HEK293 (cell line): ENCODE measurements at regions not wholly inside any gene's neighbourhood (a gene's known extent, or its start where the extent isn't known, plus 50 kb on each side); places are given as distances from the start of the nearest gene placed in this dataset.

Source experiments
- CTCF ChIA-PET: fragments of 350-600 bp; formaldehyde crosslinking; extraction: SDS; loops from one replicate; lab custom pipeline; 2021; ENCODE audit warnings: antibody characterized with exemption; lab: Yijun Ruan, JAX
- POLR2A ChIA-PET: fragments of 300-600 bp; formaldehyde crosslinking; extraction: SDS; loops from one replicate; lab custom pipeline; 2020; ENCODE audit warnings: antibody characterized with exemption, inconsistent platforms; lab: Yijun Ruan, JAX
- H3K27ac ChIP-seq: fragments of 200-500 bp; sonication (Bioruptor generic); 2 replicates; pipeline ENCODE4 v1.5.1; 2014; ENCODE audit warnings: low read depth, low read length, control low read depth, inconsistent platforms; ENCODE audit errors: extremely low read depth
- H3K36me3 ChIP-seq, 2 experiments: fragments of 200-500 bp in 1 of 2; sonication (Bioruptor generic) in 1 of 2; 1 replicate in 1 of 2; 2 replicates in 1 of 2; pipeline ENCODE4 v1.5.1; 2014 to 2017; ENCODE audit warnings: inconsistent platforms in 2 of 2, low read length in 2 of 2; ENCODE audit not compliant: control insufficient read depth in 2 of 2, insufficient read depth in 1 of 2
- H3K4me1 ChIP-seq: fragments of 200-500 bp; sonication (Bioruptor generic); 2 replicates; pipeline ENCODE4 v1.5.1; 2014; ENCODE audit warnings: mild to moderate bottlenecking, low read length, inconsistent platforms; ENCODE audit not compliant: control insufficient read depth, insufficient read depth
- H3K4me3 ChIP-seq: 2 replicates; pipeline ENCODE4 v1.5.1; 2011; ENCODE audit warnings: low read depth, mild to moderate bottlenecking, control low read depth, low read length, moderate library complexity
- H3K9me3 ChIP-seq: fragments of 200-500 bp; sonication (Bioruptor generic); 2 replicates; pipeline ENCODE4 v1.5.1; 2014; ENCODE audit warnings: low read depth, low read length, inconsistent platforms; ENCODE audit not compliant: control insufficient read depth, insufficient read depth
- KLF1 ChIP-seq: fragments of 450-650 bp; formaldehyde crosslinking; IDR thresholded peaks from 2 replicates; pipeline ENCODE4 v1.5.1; 2016; ENCODE audit warnings: missing biosample characterization, missing genetic modification characterization
- MEIS1 ChIP-seq: sonication (generic); formaldehyde crosslinking; IDR thresholded peaks from 2 replicates; pipeline ENCODE4 v1.8.1; 2022; ENCODE audit warnings: missing genetic modification reagents, mild to moderate bottlenecking, borderline replicate concordance
- OVOL3 ChIP-seq: fragments of 450-650 bp; formaldehyde crosslinking; IDR thresholded peaks from 2 replicates; pipeline ENCODE4 v1.5.1; 2016; ENCODE audit warnings: missing biosample characterization, missing genetic modification characterization
- RBAK ChIP-seq: fragments of 450-650 bp; formaldehyde crosslinking; IDR thresholded peaks from 2 replicates; pipeline ENCODE4 v1.5.1; 2016; ENCODE audit warnings: missing biosample characterization, missing genetic modification characterization
- WT1 ChIP-seq: fragments of 450-650 bp; formaldehyde crosslinking; IDR thresholded peaks from 2 replicates; pipeline ENCODE4 v1.5.1; 2016; ENCODE audit warnings: missing biosample characterization, missing genetic modification characterization
- YY1 ChIP-seq: fragments of 450-650 bp; formaldehyde crosslinking; IDR thresholded peaks from 2 replicates; pipeline ENCODE4 v1.5.1; 2018; ENCODE audit warnings: missing biosample characterization, missing genetic modification characterization
- ZBTB7A ChIP-seq: fragments of 450-650 bp; formaldehyde crosslinking; IDR thresholded peaks from 2 replicates; pipeline ENCODE4 v1.5.1; 2016; ENCODE audit warnings: low read depth, missing biosample characterization, missing genetic modification characterization
- ZBTB8A ChIP-seq: fragments of 450-650 bp; formaldehyde crosslinking; IDR thresholded peaks from 2 replicates; pipeline ENCODE4 v1.5.1; 2016; ENCODE audit warnings: missing biosample characterization, missing genetic modification characterization
- ZFP3 ChIP-seq: fragments of 450-650 bp; formaldehyde crosslinking; IDR thresholded peaks from 2 replicates; pipeline ENCODE4 v1.5.1; 2016; ENCODE audit warnings: low read depth, missing biosample characterization, missing genetic modification characterization
- ZNF10 ChIP-seq: fragments of 450-650 bp; formaldehyde crosslinking; IDR thresholded peaks from 2 replicates; pipeline ENCODE4 v1.5.1; 2017; ENCODE audit warnings: missing biosample characterization, missing genetic modification characterization
- ZNF132 ChIP-seq: fragments of 450-650 bp; formaldehyde crosslinking; IDR thresholded peaks from 2 replicates; pipeline ENCODE4 v1.5.1; 2017; ENCODE audit warnings: missing biosample characterization, missing genetic modification characterization, borderline replicate concordance
- ZNF202 ChIP-seq: fragments of 450-650 bp; formaldehyde crosslinking; IDR thresholded peaks from 2 replicates; pipeline ENCODE4 v1.5.1; 2016; ENCODE audit warnings: missing biosample characterization, missing genetic modification characterization, borderline replicate concordance
- ZNF221 ChIP-seq: fragments of 450-650 bp; formaldehyde crosslinking; IDR thresholded peaks from 2 replicates; pipeline ENCODE4 v1.5.1; 2017; ENCODE audit warnings: missing biosample characterization, missing genetic modification characterization, borderline replicate concordance
- ZNF394 ChIP-seq: fragments of 450-650 bp; formaldehyde crosslinking; IDR thresholded peaks from 2 replicates; pipeline ENCODE4 v1.5.1; 2016; ENCODE audit warnings: missing biosample characterization, missing genetic modification characterization, mild to moderate bottlenecking, moderate library complexity, borderline replicate concordance
- ZNF416 ChIP-seq: fragments of 450-650 bp; formaldehyde crosslinking; IDR thresholded peaks from 2 replicates; pipeline ENCODE4 v1.5.1; 2016; ENCODE audit warnings: missing biosample characterization, missing genetic modification characterization
- ZNF548 ChIP-seq: fragments of 450-650 bp; formaldehyde crosslinking; IDR thresholded peaks from 2 replicates; pipeline ENCODE4 v1.5.1; 2016; ENCODE audit warnings: missing biosample characterization, missing genetic modification characterization
- ZNF555 ChIP-seq: fragments of 450-650 bp; formaldehyde crosslinking; conservative IDR thresholded peaks from 2 replicates; pipeline ENCODE4 v1.5.1; 2017; ENCODE audit warnings: missing biosample characterization, mild to moderate bottlenecking, missing genetic modification characterization, inconsistent platforms
- ZNF571 ChIP-seq: fragments of 450-650 bp; formaldehyde crosslinking; IDR thresholded peaks from 2 replicates; pipeline ENCODE4 v1.5.0; 2017; ENCODE audit warnings: missing biosample characterization, missing genetic modification characterization
- ZNF610 ChIP-seq: fragments of 450-650 bp; formaldehyde crosslinking; IDR thresholded peaks from 2 replicates; pipeline ENCODE4 v1.5.1; 2016; ENCODE audit warnings: missing biosample characterization, missing genetic modification characterization, borderline replicate concordance
- ZNF670 ChIP-seq: fragments of 450-650 bp; formaldehyde crosslinking; IDR thresholded peaks from 2 replicates; pipeline ENCODE4 v1.5.1; 2016; ENCODE audit warnings: missing biosample characterization, missing genetic modification characterization, low read depth
- ZNF830 ChIP-seq: fragments of 450-650 bp; IDR thresholded peaks from 2 replicates; pipeline ENCODE4 v1.5.0; 2018; ENCODE audit warnings: missing biosample characterization, missing genetic modification characterization, low read depth, mild to moderate bottlenecking, moderate library complexity
- TF ChIP-seq, protein P1 (sequence below): fragments of 450-650 bp; formaldehyde crosslinking; IDR thresholded peaks from 2 replicates; pipeline ENCODE4 v1.5.1; 2017; ENCODE audit warnings: missing biosample characterization, missing genetic modification characterization
- TF ChIP-seq, protein P2 (sequence below): fragments of 450-650 bp; formaldehyde crosslinking; IDR thresholded peaks from 2 replicates; pipeline ENCODE4 v1.5.1; 2017; ENCODE audit warnings: missing biosample characterization, missing genetic modification characterization
- TF ChIP-seq, protein P3 (sequence below): fragments of 450-650 bp; formaldehyde crosslinking; IDR thresholded peaks from 2 replicates; pipeline ENCODE4 v1.5.0; 2017; ENCODE audit warnings: missing biosample characterization, missing genetic modification characterization, borderline replicate concordance
- TF ChIP-seq, protein P4 (sequence below): sonication (generic); formaldehyde crosslinking; IDR thresholded peaks from 2 replicates; pipeline ENCODE4 v1.8.1; 2022; ENCODE audit warnings: mild to moderate bottlenecking, moderate library complexity, missing genetic modification reagents
- TF ChIP-seq, protein P5 (sequence below): fragments of 450-650 bp; formaldehyde crosslinking; IDR thresholded peaks from 2 replicates; pipeline ENCODE4 v1.5.1; 2016; ENCODE audit warnings: missing biosample characterization, missing genetic modification characterization
- TF ChIP-seq, protein P6 (sequence below): fragments of 450-650 bp; formaldehyde crosslinking; IDR thresholded peaks from 2 replicates; pipeline ENCODE4 v1.5.1; 2016; ENCODE audit warnings: missing biosample characterization, missing genetic modification characterization

DNA sequence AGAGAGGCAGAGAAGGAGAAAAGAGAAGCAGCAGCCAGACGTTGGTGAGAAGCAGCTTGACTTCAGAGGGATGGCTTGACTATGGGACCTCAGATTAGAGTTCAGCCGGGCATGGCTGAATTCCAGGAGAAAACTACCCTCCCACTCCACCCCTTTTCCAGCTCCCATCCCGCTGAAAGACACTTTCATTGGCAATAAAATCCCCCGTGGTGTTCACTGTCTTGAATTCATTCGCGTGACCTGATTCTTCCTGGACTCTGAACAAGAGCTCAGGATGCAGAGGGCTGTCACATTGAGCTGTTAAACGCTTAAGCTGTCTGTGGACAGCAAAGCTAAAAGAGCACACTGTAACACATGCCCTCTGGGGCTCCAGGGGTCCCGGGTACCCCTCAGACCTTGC, 1575.3 kb upstream of the AGA start:
- Histone ChIP-seq H3K4me3 (no peak overlapping the region), H3K27ac (no peak overlapping the region), H3K4me1 (no peaks in the 10 kb centered on the region), H3K36me3 (no peaks in the 10 kb centered on the region), H3K9me3 (no peaks in the 10 kb centered on the region)
- ChIA-PET POLR2A (no interaction called here), CTCF (no interaction called here)
- TF ChIP-seq OVOL3 (no peak), ZNF830 (tag by site-specific recombination) (no peak), ZNF10 (tag by site-specific recombination) (no peak), MEIS1 (no peak), ZNF221 (tag by site-specific recombination) (no peak), ZNF670 (tag by site-specific recombination) (no peak), ZNF548 (no peak), ZNF571 (tag by site-specific recombination) (no peak), RBAK (tag by site-specific recombination) (no peak), ZNF132 (tag by site-specific recombination) (no peak), ZBTB7A (tag by site-specific recombination) (no peak), KLF1 (tag by site-specific recombination) (no peak), ZNF394 (tag by site-specific recombination) (no peak)
- TF ChIP-seq, protein P1, sequence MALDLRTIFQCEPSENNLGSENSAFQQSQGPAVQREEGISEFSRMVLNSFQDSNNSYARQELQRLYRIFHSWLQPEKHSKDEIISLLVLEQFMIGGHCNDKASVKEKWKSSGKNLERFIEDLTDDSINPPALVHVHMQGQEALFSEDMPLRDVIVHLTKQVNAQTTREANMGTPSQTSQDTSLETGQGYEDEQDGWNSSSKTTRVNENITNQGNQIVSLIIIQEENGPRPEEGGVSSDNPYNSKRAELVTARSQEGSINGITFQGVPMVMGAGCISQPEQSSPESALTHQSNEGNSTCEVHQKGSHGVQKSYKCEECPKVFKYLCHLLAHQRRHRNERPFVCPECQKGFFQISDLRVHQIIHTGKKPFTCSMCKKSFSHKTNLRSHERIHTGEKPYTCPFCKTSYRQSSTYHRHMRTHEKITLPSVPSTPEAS: no peak
- TF ChIP-seq, protein P2, sequence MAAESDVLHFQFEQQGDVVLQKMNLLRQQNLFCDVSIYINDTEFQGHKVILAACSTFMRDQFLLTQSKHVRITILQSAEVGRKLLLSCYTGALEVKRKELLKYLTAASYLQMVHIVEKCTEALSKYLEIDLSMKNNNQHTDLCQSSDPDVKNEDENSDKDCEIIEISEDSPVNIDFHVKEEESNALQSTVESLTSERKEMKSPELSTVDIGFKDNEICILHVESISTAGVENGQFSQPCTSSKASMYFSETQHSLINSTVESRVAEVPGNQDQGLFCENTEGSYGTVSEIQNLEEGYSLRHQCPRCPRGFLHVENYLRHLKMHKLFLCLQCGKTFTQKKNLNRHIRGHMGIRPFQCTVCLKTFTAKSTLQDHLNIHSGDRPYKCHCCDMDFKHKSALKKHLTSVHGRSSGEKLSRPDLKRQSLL: no peak
- TF ChIP-seq, protein P3, sequence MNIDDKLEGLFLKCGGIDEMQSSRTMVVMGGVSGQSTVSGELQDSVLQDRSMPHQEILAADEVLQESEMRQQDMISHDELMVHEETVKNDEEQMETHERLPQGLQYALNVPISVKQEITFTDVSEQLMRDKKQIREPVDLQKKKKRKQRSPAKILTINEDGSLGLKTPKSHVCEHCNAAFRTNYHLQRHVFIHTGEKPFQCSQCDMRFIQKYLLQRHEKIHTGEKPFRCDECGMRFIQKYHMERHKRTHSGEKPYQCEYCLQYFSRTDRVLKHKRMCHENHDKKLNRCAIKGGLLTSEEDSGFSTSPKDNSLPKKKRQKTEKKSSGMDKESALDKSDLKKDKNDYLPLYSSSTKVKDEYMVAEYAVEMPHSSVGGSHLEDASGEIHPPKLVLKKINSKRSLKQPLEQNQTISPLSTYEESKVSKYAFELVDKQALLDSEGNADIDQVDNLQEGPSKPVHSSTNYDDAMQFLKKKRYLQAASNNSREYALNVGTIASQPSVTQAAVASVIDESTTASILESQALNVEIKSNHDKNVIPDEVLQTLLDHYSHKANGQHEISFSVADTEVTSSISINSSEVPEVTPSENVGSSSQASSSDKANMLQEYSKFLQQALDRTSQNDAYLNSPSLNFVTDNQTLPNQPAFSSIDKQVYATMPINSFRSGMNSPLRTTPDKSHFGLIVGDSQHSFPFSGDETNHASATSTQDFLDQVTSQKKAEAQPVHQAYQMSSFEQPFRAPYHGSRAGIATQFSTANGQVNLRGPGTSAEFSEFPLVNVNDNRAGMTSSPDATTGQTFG (tag by site-specific recombination): no peak

DNA sequence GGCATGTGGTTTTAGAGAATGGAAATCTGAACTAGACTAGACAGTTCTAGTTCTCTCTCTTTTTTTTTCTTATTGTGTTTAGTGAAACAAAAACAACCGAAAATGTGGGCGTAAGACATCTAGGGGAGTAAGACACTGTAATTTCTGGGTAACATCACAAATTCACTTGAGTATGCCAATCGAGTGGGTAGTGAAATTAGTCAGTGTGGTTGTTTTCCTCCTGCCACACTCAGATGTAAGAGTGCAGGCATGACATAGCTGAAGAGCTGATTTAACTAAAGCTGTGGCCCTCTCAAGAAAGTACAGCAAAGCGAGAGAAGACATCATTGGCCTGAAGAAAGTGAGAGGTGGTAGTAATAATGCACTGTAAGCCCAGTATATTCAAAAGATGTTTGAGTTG, 1585.3 kb upstream of the AGA start:
- Histone ChIP-seq H3K27ac (no peak overlapping the region), H3K9me3 (no peaks in the 10 kb centered on the region), H3K36me3 (no peaks in the 10 kb centered on the region), H3K4me1 (no peaks in the 10 kb centered on the region), H3K4me3 (no peak overlapping the region)
- CTCF ChIA-PET: no interaction called here
- POLR2A ChIA-PET: no interaction called here
- no peak for TF ChIP-seq ZNF202 (tag by site-specific recombination)
- no peak for TF ChIP-seq ZFP3
- TF ChIP-seq, protein P4, sequence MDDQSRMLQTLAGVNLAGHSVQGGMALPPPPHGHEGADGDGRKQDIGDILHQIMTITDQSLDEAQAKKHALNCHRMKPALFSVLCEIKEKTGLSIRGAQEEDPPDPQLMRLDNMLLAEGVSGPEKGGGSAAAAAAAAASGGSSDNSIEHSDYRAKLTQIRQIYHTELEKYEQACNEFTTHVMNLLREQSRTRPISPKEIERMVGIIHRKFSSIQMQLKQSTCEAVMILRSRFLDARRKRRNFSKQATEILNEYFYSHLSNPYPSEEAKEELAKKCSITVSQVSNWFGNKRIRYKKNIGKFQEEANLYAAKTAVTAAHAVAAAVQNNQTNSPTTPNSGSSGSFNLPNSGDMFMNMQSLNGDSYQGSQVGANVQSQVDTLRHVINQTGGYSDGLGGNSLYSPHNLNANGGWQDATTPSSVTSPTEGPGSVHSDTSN (CRISPR knock-in tag): no peak
- TF ChIP-seq ZNF416 (tag by site-specific recombination): no peak
- no peak for TF ChIP-seq ZNF555 (tag by site-specific recombination)
- TF ChIP-seq ZNF571 (tag by site-specific recombination): no peak
- TF ChIP-seq, protein P5, sequence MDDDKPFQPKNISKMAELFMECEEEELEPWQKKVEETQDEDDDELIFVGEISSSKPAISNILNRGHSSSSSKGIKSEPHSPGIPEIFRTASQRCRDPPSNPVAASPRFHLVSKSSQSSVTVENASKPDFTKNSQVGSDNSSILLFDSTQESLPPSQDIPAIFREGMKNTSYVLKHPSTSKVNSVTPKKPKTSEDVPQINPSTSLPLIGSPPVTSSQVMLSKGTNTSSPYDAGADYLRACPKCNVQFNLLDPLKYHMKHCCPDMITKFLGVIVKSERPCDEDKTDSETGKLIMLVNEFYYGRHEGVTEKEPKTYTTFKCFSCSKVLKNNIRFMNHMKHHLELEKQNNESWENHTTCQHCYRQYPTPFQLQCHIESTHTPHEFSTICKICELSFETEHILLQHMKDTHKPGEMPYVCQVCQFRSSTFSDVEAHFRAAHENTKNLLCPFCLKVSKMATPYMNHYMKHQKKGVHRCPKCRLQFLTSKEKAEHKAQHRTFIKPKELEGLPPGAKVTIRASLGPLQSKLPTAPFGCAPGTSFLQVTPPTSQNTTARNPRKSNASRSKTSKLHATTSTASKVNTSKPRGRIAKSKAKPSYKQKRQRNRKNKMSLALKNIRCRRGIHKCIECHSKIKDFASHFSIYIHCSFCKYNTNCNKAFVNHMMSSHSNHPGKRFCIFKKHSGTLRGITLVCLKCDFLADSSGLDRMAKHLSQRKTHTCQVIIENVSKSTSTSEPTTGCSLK (tag by site-specific recombination): no peak
- TF ChIP-seq, protein P6, sequence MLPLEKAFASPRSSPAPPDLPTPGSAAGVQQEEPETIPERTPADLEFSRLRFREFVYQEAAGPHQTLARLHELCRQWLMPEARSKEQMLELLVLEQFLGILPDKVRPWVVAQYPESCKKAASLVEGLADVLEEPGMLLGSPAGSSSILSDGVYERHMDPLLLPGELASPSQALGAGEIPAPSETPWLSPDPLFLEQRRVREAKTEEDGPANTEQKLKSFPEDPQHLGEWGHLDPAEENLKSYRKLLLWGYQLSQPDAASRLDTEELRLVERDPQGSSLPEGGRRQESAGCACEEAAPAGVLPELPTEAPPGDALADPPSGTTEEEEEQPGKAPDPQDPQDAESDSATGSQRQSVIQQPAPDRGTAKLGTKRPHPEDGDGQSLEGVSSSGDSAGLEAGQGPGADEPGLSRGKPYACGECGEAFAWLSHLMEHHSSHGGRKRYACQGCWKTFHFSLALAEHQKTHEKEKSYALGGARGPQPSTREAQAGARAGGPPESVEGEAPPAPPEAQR (tag by site-specific recombination): no peak
- TF ChIP-seq YY1 (tag by site-specific recombination): no peak
- TF ChIP-seq ZNF610 (tag by site-specific recombination): no peak
- TF ChIP-seq WT1 (tag by site-specific recombination): no peak
- TF ChIP-seq ZBTB8A (tag by site-specific recombination): no peak
